NOMO-1 treated with DMSO at 0.1 percent for 48 hours (cell line): ENCODE measurements at regions not wholly inside any gene's neighbourhood (a gene's known extent, or its start where the extent isn't known, plus 50 kb on each side); places are given as distances from the start of the nearest gene placed in this dataset.

Experiments
- DNase-seq: peaks from one replicate; lab custom pipeline; 2025; ENCODE audit not compliant: unreplicated experiment; lab: John Stamatoyannopoulos, UW

GRCh38 chr22:49081926-49082325 lies 745.7 kb downstream of the BRD1 start:
- DNase-seq: no peak

GRCh38 chr22:49081261-49081666 lies 746.4 kb downstream of the BRD1 start:
- no peak for DNase-seq

GRCh38 chr22:49080631-49081030 lies 747.0 kb downstream of the BRD1 start:
- no peak for DNase-seq

- no peak for DNase-seq
Observed at GRCh38 chr22:49079743-49080500, 747.8 kb downstream of the BRD1 start.

- no peak for DNase-seq
Observed at GRCh38 chr22:49079027-49079725, 748.5 kb downstream of the BRD1 start.

GRCh38 chr22:49078076-49078710 lies 749.5 kb downstream of the BRD1 start:
- no peak for DNase-seq

GRCh38 chr22:49077586-49077985 lies 750.1 kb downstream of the BRD1 start:
- DNase-seq: no peak

GRCh38 chr22:49077036-49077393 lies 750.7 kb downstream of the BRD1 start:
- no peak for DNase-seq

- no peak for DNase-seq
Observed at GRCh38 chr22:49076300-49077035, 751.2 kb downstream of the BRD1 start.

- DNase-seq: no peak
Observed at GRCh38 chr22:49075150-49075549, 752.5 kb downstream of the BRD1 start.

- no peak for DNase-seq
Observed at GRCh38 chr22:49073873-49074417, 753.7 kb downstream of the BRD1 start.

- no peak for DNase-seq
Observed at GRCh38 chr22:49072996-49073645, 754.6 kb downstream of the BRD1 start.

- DNase-seq: no peak
Observed at GRCh38 chr22:49070501-49070900, 757.2 kb downstream of the BRD1 start.

GRCh38 chr22:49068861-49069500 lies 758.7 kb downstream of the BRD1 start:
- no peak for DNase-seq

GRCh38 chr22:49067504-49067903 lies 760.2 kb downstream of the BRD1 start:
- DNase-seq: no peak

GRCh38 chr22:49066619-49067018 lies 761.1 kb downstream of the BRD1 start:
- DNase-seq: no peak

GRCh38 chr22:49064836-49065235 lies 762.8 kb downstream of the BRD1 start:
- DNase-seq: no peak

- no peak for DNase-seq
Observed at GRCh38 chr22:49063545-49063890, 764.2 kb downstream of the BRD1 start.

- no peak for DNase-seq
Observed at GRCh38 chr22:49062802-49063544, 764.7 kb downstream of the BRD1 start.
